Brain microvascular endothelial cell (primary cell): ENCODE measurements at regions not wholly inside any gene's neighbourhood (a gene's known extent, or its start where the extent isn't known, plus 50 kb on each side); places are given as distances from the start of the nearest gene placed in this dataset.

Experiments
- DNase-seq: peaks from one replicate; pipeline ENCODE4 v3.0.0-alpha.2; 2020
- H3K27ac ChIP-seq: fragments of 250-450 bp; sonication (Bioruptor Pico); 2 replicates; pipeline ENCODE4 v1.5.1; 2020; ENCODE audit warnings: mild to moderate bottlenecking, moderate library complexity
- H3K27me3 ChIP-seq: fragments of 250-450 bp; sonication (Bioruptor Pico); replicated peaks from 2 replicates; pipeline ENCODE4 v1.5.1; 2020; ENCODE audit warnings: mild to moderate bottlenecking
- H3K36me3 ChIP-seq: fragments of 250-450 bp; sonication (Bioruptor Pico); replicated peaks from 2 replicates; pipeline ENCODE4 v1.5.1; 2020; ENCODE audit warnings: mild to moderate bottlenecking
- H3K4me3 ChIP-seq: 2 replicates; pipeline ENCODE4 v1.5.1; 2011; ENCODE audit warnings: low read depth, mild to moderate bottlenecking, control low read depth, low read length, moderate library complexity
- in situ Hi-C: cut with HindIII; loops from 2 replicates; pipeline ENCODE4 v1.10.0; 2017; ENCODE audit warnings: low sequenced_read_pairs, low pct_ligation_motif_present
- TF ChIP-seq, protein P1 (sequence below): IDR thresholded peaks from 2 replicates; pipeline ENCODE4 v1.5.1; 2011; ENCODE audit warnings: low read depth, mild to moderate bottlenecking, moderate library complexity, low read length, control low read depth, inconsistent platforms; ENCODE audit errors: missing control alignments

DNA sequence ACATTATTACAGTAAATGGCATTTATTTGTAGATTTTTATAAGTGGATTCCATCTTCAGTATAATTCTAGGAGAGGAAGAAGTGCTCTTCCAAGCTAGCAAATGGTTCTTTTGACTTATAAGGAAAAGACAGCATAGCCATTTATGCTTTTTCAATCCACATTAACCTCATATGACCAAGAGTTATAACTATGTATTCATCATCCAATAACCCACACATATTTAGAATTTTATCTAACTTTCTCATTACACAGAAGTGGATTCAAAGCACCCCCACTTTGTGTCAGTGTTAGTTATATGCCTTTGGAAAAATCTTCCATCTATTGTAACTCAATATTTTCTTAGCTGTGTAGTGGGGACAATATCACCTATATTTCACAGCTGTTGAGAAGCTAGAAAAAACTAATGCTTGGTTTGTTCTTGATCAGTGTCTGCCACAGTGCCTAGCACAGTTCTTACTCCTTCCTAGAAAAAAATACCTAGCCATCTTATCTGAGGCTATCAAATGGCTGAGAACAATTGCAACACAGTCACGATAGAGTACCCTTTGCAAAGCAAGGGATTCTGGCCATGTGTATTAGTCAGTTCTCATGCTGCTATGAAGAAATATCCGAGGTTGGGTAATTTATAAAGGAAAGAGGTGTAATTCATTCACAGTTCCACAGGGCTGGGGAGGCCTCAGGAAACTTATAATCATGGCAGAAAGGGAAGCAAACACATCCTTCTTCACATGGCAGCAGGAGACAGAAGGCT, 986.3 kb downstream of the TFAP2A start:
- Histone ChIP-seq H3K4me3 (no peak overlapping the region), H3K27ac (no peak overlapping the region), H3K27me3 (no peaks in the 10 kb centered on the region), H3K36me3 (no peaks in the 10 kb centered on the region)
- peak; percentile 8 for DNase-seq
- TF ChIP-seq, protein P1, sequence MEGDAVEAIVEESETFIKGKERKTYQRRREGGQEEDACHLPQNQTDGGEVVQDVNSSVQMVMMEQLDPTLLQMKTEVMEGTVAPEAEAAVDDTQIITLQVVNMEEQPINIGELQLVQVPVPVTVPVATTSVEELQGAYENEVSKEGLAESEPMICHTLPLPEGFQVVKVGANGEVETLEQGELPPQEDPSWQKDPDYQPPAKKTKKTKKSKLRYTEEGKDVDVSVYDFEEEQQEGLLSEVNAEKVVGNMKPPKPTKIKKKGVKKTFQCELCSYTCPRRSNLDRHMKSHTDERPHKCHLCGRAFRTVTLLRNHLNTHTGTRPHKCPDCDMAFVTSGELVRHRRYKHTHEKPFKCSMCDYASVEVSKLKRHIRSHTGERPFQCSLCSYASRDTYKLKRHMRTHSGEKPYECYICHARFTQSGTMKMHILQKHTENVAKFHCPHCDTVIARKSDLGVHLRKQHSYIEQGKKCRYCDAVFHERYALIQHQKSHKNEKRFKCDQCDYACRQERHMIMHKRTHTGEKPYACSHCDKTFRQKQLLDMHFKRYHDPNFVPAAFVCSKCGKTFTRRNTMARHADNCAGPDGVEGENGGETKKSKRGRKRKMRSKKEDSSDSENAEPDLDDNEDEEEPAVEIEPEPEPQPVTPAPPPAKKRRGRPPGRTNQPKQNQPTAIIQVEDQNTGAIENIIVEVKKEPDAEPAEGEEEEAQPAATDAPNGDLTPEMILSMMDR, result no peak
- in situ Hi-C loops, result no loop called here

DNA sequence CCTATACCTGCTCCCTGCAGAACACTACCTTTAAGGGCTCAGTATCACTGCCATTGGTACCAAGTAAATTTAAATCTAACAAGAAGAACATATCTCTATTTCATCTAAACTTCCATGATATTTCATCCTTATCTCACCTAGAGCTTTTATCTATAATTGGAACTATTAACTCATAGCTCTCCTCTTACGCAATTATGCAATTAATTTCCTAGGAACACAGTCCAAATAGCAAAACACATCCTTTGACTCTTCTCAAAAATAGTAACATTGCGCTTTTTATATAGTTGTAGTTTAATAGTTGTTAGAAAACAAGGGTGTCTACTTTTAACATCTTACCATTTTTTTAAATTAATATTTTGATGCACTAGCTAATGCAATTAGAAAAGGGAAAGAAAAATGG, 986.8 kb upstream of the SLC35B3 start:
- TF ChIP-seq, protein P1, result no peak
- in situ Hi-C loops, result no loop called here
- DNase-seq, result no peak
- Histone ChIP-seq H3K27me3 (no peaks in the 10 kb centered on the region), H3K27ac (no peak overlapping the region), H3K4me3 (no peak overlapping the region), H3K36me3 (no peaks in the 10 kb centered on the region)

DNA sequence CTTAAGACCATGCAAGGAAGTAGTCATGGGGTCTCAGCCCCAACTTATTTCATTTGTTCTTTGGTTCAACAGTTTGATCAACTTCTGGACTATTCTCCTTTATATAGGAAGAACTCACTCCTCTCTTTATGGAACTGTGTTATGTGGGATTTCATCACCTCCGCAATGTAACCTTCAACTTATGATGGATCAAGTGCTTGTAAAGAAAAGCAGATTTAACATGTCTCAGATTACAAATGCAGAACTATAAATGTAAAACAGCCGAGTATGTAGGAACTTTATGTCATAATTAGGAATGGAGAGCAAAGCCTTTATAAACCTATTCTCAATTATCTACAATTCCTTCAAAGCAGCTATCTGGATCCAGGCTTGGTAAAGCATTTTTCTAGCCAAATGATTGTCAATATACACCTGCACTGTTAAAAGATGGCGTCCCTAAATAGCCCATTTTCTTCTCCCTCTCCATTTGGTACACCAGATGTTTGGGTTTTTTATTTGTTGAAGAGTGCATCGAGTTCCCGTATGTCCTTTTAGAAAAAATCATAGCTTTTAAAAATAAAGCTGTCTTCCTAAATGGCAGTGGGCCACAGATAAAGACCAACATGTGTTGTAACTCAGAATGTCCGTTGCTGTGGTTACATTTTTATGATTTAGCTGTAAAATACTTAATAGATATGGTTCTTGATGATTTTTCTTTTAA, 985.1 kb upstream of the SLC35B3 start:
- DNase-seq, result no peak
- TF ChIP-seq, protein P1, result no peak
- Histone ChIP-seq H3K4me3 (no peak overlapping the region), H3K27ac (no peak overlapping the region), H3K36me3 (no peaks in the 10 kb centered on the region), H3K27me3 (no peaks in the 10 kb centered on the region)
- in situ Hi-C loops, result no loop called here

DNA sequence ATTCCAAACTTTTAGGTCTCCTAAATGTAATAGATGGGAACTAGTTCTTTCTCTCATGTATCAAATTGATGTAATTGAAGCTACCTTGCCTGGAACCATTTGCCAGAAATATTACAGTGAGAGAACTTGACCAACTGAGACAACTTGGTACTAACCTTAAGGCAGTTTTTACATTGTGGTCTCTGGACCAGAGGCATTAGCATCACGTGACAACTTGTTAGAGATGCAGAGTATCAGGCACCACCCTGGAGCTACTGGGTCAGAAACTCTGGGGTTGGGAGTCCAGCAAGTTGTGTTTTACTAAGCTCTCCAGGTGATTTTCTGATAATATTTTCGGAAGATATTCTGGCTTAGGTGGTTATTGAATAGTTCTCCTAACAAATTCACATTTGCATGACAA, 982.1 kb upstream of the SLC35B3 start:
- no peak for DNase-seq
- TF ChIP-seq, protein P1, result no peak
- in situ Hi-C loops, result no loop called here

DNA sequence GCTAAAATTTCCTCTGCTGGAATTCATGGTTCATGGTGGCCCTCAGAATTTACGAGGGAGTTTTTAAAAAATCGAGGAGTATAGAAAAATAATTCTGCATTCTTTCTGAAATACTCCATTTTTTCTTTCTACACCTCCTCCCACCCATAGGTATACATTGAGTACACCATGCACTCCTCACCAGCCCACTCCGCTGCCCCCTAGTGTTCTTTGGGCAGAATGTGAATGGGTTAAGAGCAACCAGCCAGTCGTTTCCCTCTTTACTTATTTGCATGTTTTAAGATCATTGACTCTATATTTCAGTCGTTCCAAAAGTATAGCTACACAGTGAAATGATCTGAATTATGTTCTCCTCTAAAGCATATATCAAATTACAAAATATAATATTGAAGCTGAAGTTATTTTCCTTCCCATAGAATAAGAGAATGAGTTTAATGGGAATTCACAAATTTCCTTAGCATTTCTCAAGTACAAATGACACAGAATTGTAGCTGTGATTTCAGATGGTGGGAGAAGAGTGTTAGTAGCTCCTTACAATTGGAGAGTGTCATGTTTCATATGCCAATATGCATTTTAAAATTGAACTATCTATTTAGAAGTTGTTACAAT, 977.7 kb upstream of the SLC35B3 start:
- DNase-seq, result no peak

More for the DNA sequence above, 982.1 kb upstream of the SLC35B3 start:
- no peaks in the 10 kb centered on the region for H3K27me3 ChIP-seq
- H3K27ac ChIP-seq, result no peak overlapping the region
- no peak overlapping the region for H3K4me3 ChIP-seq
- H3K36me3 ChIP-seq, result no peaks in the 10 kb centered on the region

More for the DNA sequence above, 977.7 kb upstream of the SLC35B3 start:
- Histone ChIP-seq H3K36me3 (no peaks in the 10 kb centered on the region), H3K27ac (no peak overlapping the region), H3K27me3 (no peaks in the 10 kb centered on the region), H3K4me3 (no peak overlapping the region)
- TF ChIP-seq, protein P1, result peak; percentile 81
- in situ Hi-C loops, result no loop called here
